ENCODE measurements at regions not wholly inside any gene's neighbourhood (a gene's known extent, or its start where the extent isn't known, plus 50 kb on each side); places are given as distances from the start of the nearest gene placed in this dataset.

DNA sequence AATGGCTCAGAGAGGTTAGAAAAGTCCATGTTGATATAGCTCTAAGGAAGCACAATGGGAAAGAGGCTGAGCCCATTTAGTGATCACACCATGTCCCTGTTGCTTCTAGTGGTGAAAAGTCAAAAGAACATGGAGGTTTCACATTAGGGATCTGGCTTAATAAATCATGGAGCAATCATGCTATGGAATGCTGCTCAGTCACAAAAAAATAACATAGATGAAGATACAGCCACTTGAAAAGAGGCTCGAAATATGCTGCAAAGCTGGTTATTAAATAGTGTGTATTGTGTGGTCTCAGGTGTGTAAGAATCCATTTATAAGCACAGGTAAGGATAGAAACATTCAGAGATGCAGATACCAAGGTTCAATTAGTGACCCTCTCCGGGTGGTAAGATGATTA is 63.6 kb upstream of the CPO start:
- Histone ChIP-seq H3K4me3 (ENCODE audit: low read length) (no peak overlapping the region), H3K36me3 (ENCODE audit: insufficient read depth, low read length) (no peaks in the 10 kb centered on the region), H3K4me2 (ENCODE audit: low read length) (no peak overlapping the region), H3K9me3 (ENCODE audit: low read length) (no peaks in the 10 kb centered on the region), H3K27me3 (ENCODE audit: insufficient read depth, low read depth, low read length) (no peaks in the 10 kb centered on the region), H3K27ac (ENCODE audit: low read length) (peak overlapping the region; percentile 42), H3K9me2 (ENCODE audit: insufficient read depth, low read length) (no peaks in the 10 kb centered on the region), H3K9ac (ENCODE audit: low read length) (no peak overlapping the region), H3K79me2 (replicated peaks; ENCODE audit: insufficient read depth, low read length) (no peaks in the 10 kb centered on the region), H2AFZ (ENCODE audit: low read depth, low read length) (no peak overlapping the region), H4K20me1 (ENCODE audit: insufficient read depth) (no peaks in the 10 kb centered on the region), H3F3A (ENCODE audit: insufficient read depth, low read length, poor library complexity, severe bottlenecking) (no peaks in the 10 kb centered on the region)
- no peak for TF ChIP-seq TAF1 (IDR thresholded peaks at IDR 0.05; ENCODE audit: low read depth)
- TF ChIP-seq EP300 (conservative IDR thresholded peaks at IDR 0.05; ENCODE audit: poor library complexity, severe bottlenecking), result no peak
- TF ChIP-seq MXI1 (conservative IDR thresholded peaks at IDR 0.05; ENCODE audit: poor library complexity, severe bottlenecking), result no peak
- TF ChIP-seq RAD21 (conservative IDR thresholded peaks at IDR 0.05), result no peak
- no peak for TF ChIP-seq POLR2AphosphoS5 (IDR thresholded peaks at IDR 0.05)
- TF ChIP-seq SMC3 (conservative IDR thresholded peaks at IDR 0.05; ENCODE audit: poor library complexity), result no peak
- TF ChIP-seq REST (IDR thresholded peaks at IDR 0.05; ENCODE audit: borderline replicate concordance), result no peak
- TF ChIP-seq EZH2 (IDR thresholded peaks at IDR 0.05; ENCODE audit: borderline replicate concordance, insufficient read depth, low read length, poor library complexity, severe bottlenecking), result no peak
- no peak for TF ChIP-seq CTCF (IDR thresholded peaks at IDR 0.05; ENCODE audit: poor library complexity, severe bottlenecking)

- Histone ChIP-seq H2AFZ (ENCODE audit: low read depth, low read length) (no peak overlapping the region), H3K9ac (ENCODE audit: low read length) (no peak overlapping the region), H3K4me3 (ENCODE audit: low read length) (peak overlapping the region; percentile 29), H3K9me2 (ENCODE audit: insufficient read depth, low read length) (no peaks in the 10 kb centered on the region), H3K79me2 (replicated peaks; ENCODE audit: insufficient read depth, low read length) (no peaks in the 10 kb centered on the region), H3K9me3 (ENCODE audit: low read length) (no peaks in the 10 kb centered on the region), H4K20me1 (ENCODE audit: insufficient read depth) (no peaks in the 10 kb centered on the region), H3K27ac (ENCODE audit: low read length) (peak overlapping the region; percentile 42), H3F3A (ENCODE audit: insufficient read depth, low read length, poor library complexity, severe bottlenecking) (no peaks in the 10 kb centered on the region), H3K36me3 (ENCODE audit: insufficient read depth, low read length) (no peaks in the 10 kb centered on the region), H3K27me3 (ENCODE audit: insufficient read depth, low read depth, low read length) (no peaks in the 10 kb centered on the region), H3K4me2 (ENCODE audit: low read length) (peak overlapping the region; percentile 37)
- peak; percentile 20 for TF ChIP-seq EP300 (conservative IDR thresholded peaks at IDR 0.05; ENCODE audit: poor library complexity, severe bottlenecking)
- TF ChIP-seq SMC3 (conservative IDR thresholded peaks at IDR 0.05; ENCODE audit: poor library complexity), result no peak
- peak; percentile 32 for TF ChIP-seq REST (IDR thresholded peaks at IDR 0.05; ENCODE audit: borderline replicate concordance)
- TF ChIP-seq POLR2AphosphoS5 (IDR thresholded peaks at IDR 0.05), result peak; percentile 9
These were observed 63.0 kb upstream of the CPO start for GRCh38 chr2:206876216-206876860.
